ENCODE measurements at regions not wholly inside any gene's neighbourhood (a gene's known extent, or its start where the extent isn't known, plus 50 kb on each side); places are given as distances from the start of the nearest gene placed in this dataset.
"Not testable (repeated sequence)": the region's sequence is repeated elsewhere in the genome, so short reads cannot be mapped to it uniquely, and the experiment has no call there.

- no peak for DNase-seq (ENCODE audit: low spot score in 2 of 2, unreplicated experiment in 2 of 2)
- no peak for TF ChIP-seq CTCF (IDR thresholded peaks at IDR 0.05; ENCODE audit: unreplicated experiment)
- Mint-ChIP-seq H3K9me3 (no peaks in the 10 kb centered on the region), H3K36me3 (no peaks in the 10 kb centered on the region), H3K27me3 (ENCODE audit: low read depth) (no peaks in the 10 kb centered on the region), H3K4me3 (no peak overlapping the region), H3K4me1 (peaks cover 5% of the 10 kb centered on the region), H3K27ac (no peak overlapping the region)
Measured at GRCh38 chr21:20451046-20451445, 547.2 kb upstream of the NCAM2 start.

GRCh38 chr21:20452935-20453334 is 545.3 kb upstream of the NCAM2 start:
- no peak for TF ChIP-seq CTCF (IDR thresholded peaks at IDR 0.05; ENCODE audit: unreplicated experiment)
- no peak for DNase-seq (ENCODE audit: low spot score in 2 of 2, unreplicated experiment in 2 of 2)
- Mint-ChIP-seq H3K36me3 (no peaks in the 10 kb centered on the region), H3K9me3 (no peaks in the 10 kb centered on the region), H3K27me3 (ENCODE audit: low read depth) (no peaks in the 10 kb centered on the region), H3K4me1 (peaks cover 7% of the 10 kb centered on the region), H3K27ac (no peak overlapping the region), H3K4me3 (no peak overlapping the region)

- H3K27ac Mint-ChIP-seq, result no peak overlapping the region
- H3K4me1 Mint-ChIP-seq, result peaks cover 1% of the 10 kb centered on the region
- no peak for TF ChIP-seq CTCF (IDR thresholded peaks at IDR 0.05; ENCODE audit: unreplicated experiment)
- H3K36me3 Mint-ChIP-seq, result no peaks in the 10 kb centered on the region
- H3K9me3 Mint-ChIP-seq, result peaks cover 12% of the 10 kb centered on the region
- no peaks in the 10 kb centered on the region for H3K27me3 Mint-ChIP-seq (ENCODE audit: low read depth)
- no peak for DNase-seq (ENCODE audit: low spot score in 2 of 2, unreplicated experiment in 2 of 2)
- no peak overlapping the region for H3K4me3 Mint-ChIP-seq
Measured at GRCh38 chr21:20459838-20460237, 538.4 kb upstream of the NCAM2 start.

GRCh38 chr21:20463362-20463761 is 534.8 kb upstream of the NCAM2 start:
- peaks cover 12% of the 10 kb centered on the region for H3K9me3 Mint-ChIP-seq
- TF ChIP-seq CTCF (IDR thresholded peaks at IDR 0.05; ENCODE audit: unreplicated experiment), result no peak
- H3K4me3 Mint-ChIP-seq, result no peak overlapping the region
- no peak overlapping the region for H3K27ac Mint-ChIP-seq
- H3K27me3 Mint-ChIP-seq (ENCODE audit: low read depth), result no peaks in the 10 kb centered on the region
- no peaks in the 10 kb centered on the region for H3K36me3 Mint-ChIP-seq
- no peak for DNase-seq (ENCODE audit: low spot score in 2 of 2, unreplicated experiment in 2 of 2)
- no peaks in the 10 kb centered on the region for H3K4me1 Mint-ChIP-seq

- TF ChIP-seq CTCF (IDR thresholded peaks at IDR 0.05; ENCODE audit: unreplicated experiment), result no peak
- H3K36me3 Mint-ChIP-seq, result no peaks in the 10 kb centered on the region
- DNase-seq (ENCODE audit: low spot score in 2 of 2, unreplicated experiment in 2 of 2), result no peak
- no peak overlapping the region for H3K27ac Mint-ChIP-seq
- H3K27me3 Mint-ChIP-seq (ENCODE audit: low read depth), result no peaks in the 10 kb centered on the region
- no peaks in the 10 kb centered on the region for H3K4me1 Mint-ChIP-seq
- no peaks in the 10 kb centered on the region for H3K9me3 Mint-ChIP-seq
- no peak overlapping the region for H3K4me3 Mint-ChIP-seq
Measured at GRCh38 chr21:20469361-20469760, 528.8 kb upstream of the NCAM2 start.

- no peak overlapping the region for H3K4me3 Mint-ChIP-seq
- no peak for DNase-seq (ENCODE audit: low spot score in 2 of 2, unreplicated experiment in 2 of 2)
- H3K36me3 Mint-ChIP-seq, result no peaks in the 10 kb centered on the region
- TF ChIP-seq CTCF (IDR thresholded peaks at IDR 0.05; ENCODE audit: unreplicated experiment), result no peak
- H3K9me3 Mint-ChIP-seq, result peaks cover 7% of the 10 kb centered on the region
- no peak overlapping the region for H3K27ac Mint-ChIP-seq
- no peaks in the 10 kb centered on the region for H3K4me1 Mint-ChIP-seq
- no peaks in the 10 kb centered on the region for H3K27me3 Mint-ChIP-seq (ENCODE audit: low read depth)
Measured at GRCh38 chr21:20486303-20486702, 511.9 kb upstream of the NCAM2 start.

GRCh38 chr21:20502915-20503314 is 495.3 kb upstream of the NCAM2 start:
- DNase-seq (ENCODE audit: low spot score in 2 of 2, unreplicated experiment in 2 of 2); H3K4me3 Mint-ChIP-seq; H3K4me1 Mint-ChIP-seq; H3K27ac Mint-ChIP-seq; H3K27me3 Mint-ChIP-seq (ENCODE audit: low read depth); H3K36me3 Mint-ChIP-seq: not testable (repeated sequence)
- peaks cover 58% of the 10 kb centered on the region for H3K9me3 Mint-ChIP-seq

Data from mesothelial cell of epicardium (in vitro differentiated cells).